H9 (cell line): ENCODE measurements at regions not wholly inside any gene's neighbourhood (a gene's known extent, or its start where the extent isn't known, plus 50 kb on each side); places are given as distances from the start of the nearest gene placed in this dataset.

Source experiments
- DNase-seq: peaks from one replicate; pipeline ENCODE4 v3.0.0-alpha.2; 2017
- H2AFZ ChIP-seq: one replicate; pipeline ENCODE4 v1.6.1; 2013; ENCODE audit warnings: mild to moderate bottlenecking, low read length, control low read depth, moderate library complexity
- H2AK5ac ChIP-seq: 2 replicates; pipeline ENCODE4 v1.6.1; 2013; ENCODE audit warnings: low read length, control low read depth, mixed read lengths; ENCODE audit not compliant: insufficient read length
- H2BK120ac ChIP-seq: one replicate; pipeline ENCODE4 v1.6.1; 2013; ENCODE audit warnings: low read depth, mild to moderate bottlenecking, low read length, control low read depth, inconsistent platforms; ENCODE audit not compliant: poor library complexity, severe bottlenecking
- H2BK12ac ChIP-seq: 2 replicates; pipeline ENCODE4 v1.6.1; 2013; ENCODE audit warnings: low read length, control low read depth, mixed read lengths, low read depth; ENCODE audit not compliant: insufficient read length
- H2BK15ac ChIP-seq: 2 replicates; pipeline ENCODE4 v1.6.1; 2013; ENCODE audit warnings: low read depth, low read length, control low read depth
- H2BK20ac ChIP-seq: one replicate; pipeline ENCODE4 v1.6.1; 2013; ENCODE audit warnings: low read depth, mild to moderate bottlenecking, low read length, control low read depth, inconsistent platforms; ENCODE audit not compliant: poor library complexity, severe bottlenecking
- H2BK5ac ChIP-seq: 2 replicates; pipeline ENCODE4 v1.6.1; 2013; ENCODE audit warnings: low read length, control low read depth, mixed read lengths; ENCODE audit not compliant: insufficient read length
- H3K14ac ChIP-seq: 2 replicates; pipeline ENCODE4 v1.6.1; 2013; ENCODE audit warnings: low read length, control low read depth; ENCODE audit not compliant: insufficient read depth
- H3K18ac ChIP-seq: 2 replicates; pipeline ENCODE4 v1.6.1; 2013; ENCODE audit warnings: low read depth, mild to moderate bottlenecking, mixed read lengths, low read length, control low read depth; ENCODE audit not compliant: insufficient read length
- H3K23ac ChIP-seq: 2 replicates; pipeline ENCODE4 v1.6.1; 2013; ENCODE audit warnings: low read length, control low read depth, mixed read lengths, low read depth; ENCODE audit not compliant: insufficient read length
- H3K23me2 ChIP-seq: 2 replicates; pipeline ENCODE4 v1.6.1; 2013; ENCODE audit warnings: low read depth, mild to moderate bottlenecking, mixed read lengths, low read length, control low read depth; ENCODE audit not compliant: insufficient read length, poor library complexity, severe bottlenecking
- H3K27ac ChIP-seq: 2 replicates; pipeline ENCODE4 v1.5.1; 2013; ENCODE audit warnings: low read length, control low read depth, mixed read lengths, low read depth; ENCODE audit not compliant: insufficient read length
- H3K27me3 ChIP-seq: 2 replicates; pipeline ENCODE4 v1.6.1; 2013; ENCODE audit warnings: low read length, control low read depth, inconsistent platforms; ENCODE audit not compliant: insufficient read depth
- H3K4ac ChIP-seq: 2 replicates; pipeline ENCODE4 v1.6.1; 2013; ENCODE audit warnings: low read depth, mild to moderate bottlenecking, control low read depth, inconsistent platforms, low read length, moderate library complexity
- H3K4me1 ChIP-seq: 2 replicates; pipeline ENCODE4 v1.6.1; 2013; ENCODE audit warnings: low read length, control low read depth, inconsistent platforms; ENCODE audit not compliant: insufficient read depth
- H3K4me2 ChIP-seq: 2 replicates; pipeline ENCODE4 v1.6.1; 2013; ENCODE audit warnings: low read length, control low read depth, mixed read lengths; ENCODE audit not compliant: insufficient read length, insufficient read depth
- H3K56ac ChIP-seq: 2 replicates; pipeline ENCODE4 v1.6.1; 2013; ENCODE audit warnings: low read depth, mild to moderate bottlenecking, mixed read lengths, low read length, control low read depth; ENCODE audit not compliant: insufficient read length
- H3K79me1 ChIP-seq: 2 replicates; pipeline ENCODE4 v1.6.1; 2013; ENCODE audit warnings: low read depth, mild to moderate bottlenecking, moderate library complexity, low read length, control low read depth, inconsistent platforms; ENCODE audit not compliant: insufficient read depth, poor library complexity, severe bottlenecking
- H3K79me2 ChIP-seq: 2 replicates; pipeline ENCODE4 v1.6.1; 2013; ENCODE audit warnings: low read length, control low read depth, inconsistent platforms; ENCODE audit not compliant: insufficient read depth
- H3K9ac ChIP-seq: 2 replicates; pipeline ENCODE4 v1.6.1; 2013; ENCODE audit warnings: low read length, control low read depth, mixed read lengths; ENCODE audit not compliant: insufficient read length; ENCODE audit errors: extremely low read depth
- H3K9me3 ChIP-seq: one replicate; pipeline ENCODE4 v1.6.1; 2013; ENCODE audit warnings: low read depth, low read length, inconsistent platforms; ENCODE audit not compliant: control insufficient read depth
- H3T11ph ChIP-seq: one replicate; pipeline ENCODE4 v1.6.1; 2013; ENCODE audit warnings: mild to moderate bottlenecking, low read length, control low read depth, inconsistent platforms
- H4K20me1 ChIP-seq: one replicate; pipeline ENCODE4 v1.6.1; 2013; ENCODE audit not compliant: control insufficient read depth, insufficient read length, insufficient read depth
- H4K5ac ChIP-seq: 2 replicates; pipeline ENCODE4 v1.6.1; 2013; ENCODE audit warnings: low read depth, mild to moderate bottlenecking, mixed read lengths, low read length, control low read depth; ENCODE audit not compliant: insufficient read length
- H4K8ac ChIP-seq: replicated peaks from 2 replicates; pipeline ENCODE4 v1.6.1; 2013; ENCODE audit warnings: low read length, control low read depth, mixed read lengths, low read depth; ENCODE audit not compliant: insufficient read length
- H4K91ac ChIP-seq: 2 replicates; pipeline ENCODE4 v1.6.1; 2013; ENCODE audit warnings: low read depth, mild to moderate bottlenecking, moderate library complexity, mixed read lengths, low read length, control low read depth; ENCODE audit not compliant: insufficient read length
- H3K27ac Mint-ChIP-seq, 3 experiments: 2 replicates in 2 of 3; 3 replicates in 1 of 3; pipeline ENCODE4 v1.8.0; 2020 to 2021; ENCODE audit warnings: mixed read lengths in 3 of 3, mild to moderate bottlenecking in 1 of 3, moderate library complexity in 1 of 3
- H3K27me3 Mint-ChIP-seq: 2 replicates; pipeline ENCODE4 v1.8.0; 2021; ENCODE audit warnings: low read depth, mild to moderate bottlenecking, moderate library complexity, mixed read lengths
- H3K36me3 Mint-ChIP-seq, 3 experiments: 2 replicates in 2 of 3; 3 replicates in 1 of 3; pipeline ENCODE4 v1.8.0; 2020 to 2021; ENCODE audit warnings: low read depth in 3 of 3, mixed read lengths in 3 of 3; ENCODE audit not compliant: insufficient read depth in 1 of 3
- H3K4me1 Mint-ChIP-seq, 2 experiments: 2 replicates each; pipeline ENCODE4 v1.8.0; 2020; ENCODE audit warnings: mixed read lengths in 2 of 2
- H3K4me3 Mint-ChIP-seq, 2 experiments: 2 replicates in 1 of 2; 3 replicates in 1 of 2; pipeline ENCODE4 v1.8.0; 2020 to 2021; ENCODE audit warnings: mild to moderate bottlenecking in 2 of 2, mixed read lengths in 2 of 2, moderate library complexity in 1 of 2
- H3K9me3 Mint-ChIP-seq, 2 experiments: 2 replicates in 1 of 2; 3 replicates in 1 of 2; pipeline ENCODE4 v1.8.0; 2020; ENCODE audit warnings: mild to moderate bottlenecking in 2 of 2, mixed read lengths in 2 of 2, moderate library complexity in 1 of 2
- WGBS: extraction: QIAGEN DNeasy Blood & Tissue Kit; methylation state at CpG from one replicate; pipeline ENCODE4 v1.1.7; 2013; ENCODE audit warnings: missing lambda C conversion rate, low lambda C conversion rate, mixed read lengths; ENCODE audit not compliant: insufficient read length; ENCODE audit errors: extremely low coverage; 5-methylcytosine and 5-hydroxymethylcytosine counted together
- TF ChIP-seq, protein P1 (sequence below): fragments of 200-600 bp; sonication (generic); conservative IDR thresholded peaks from 3 replicates; pipeline ENCODE4 v1.8.0; 2021; ENCODE audit warnings: antibody characterized with exemption, mild to moderate bottlenecking

DNA sequence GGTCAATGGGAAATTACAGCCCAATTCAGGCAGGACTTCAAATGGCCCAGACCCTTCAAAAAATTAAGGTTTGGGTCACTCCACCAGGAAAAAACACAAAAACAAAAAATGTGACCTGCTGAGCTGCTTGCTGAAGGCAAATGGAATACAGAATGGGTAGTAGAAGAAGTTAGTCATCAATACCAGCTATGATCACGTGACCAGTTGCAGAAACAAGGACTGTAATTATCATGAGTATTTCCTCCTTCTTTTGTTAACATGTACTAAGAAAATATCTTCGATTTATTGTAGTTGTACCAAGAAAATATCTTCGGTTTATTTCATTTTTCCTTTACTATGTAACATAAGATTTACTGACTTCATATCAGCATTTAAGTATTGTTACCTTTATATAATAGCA lies 1183.6 kb downstream of the CDH8 start:
- Histone ChIP-seq H2BK120ac (no peak overlapping the region), H3K4me2 (no peak overlapping the region), H4K8ac (no peak overlapping the region), H3K4me1 (no peaks in the 10 kb centered on the region), H3K4ac (no peak overlapping the region), H4K91ac (no peak overlapping the region), H3K9ac (no peak overlapping the region), H3K18ac (no peak overlapping the region), H4K20me1 (no peaks in the 10 kb centered on the region), H4K5ac (no peak overlapping the region), H3T11ph (no peak overlapping the region), H3K9me3 (no peaks in the 10 kb centered on the region), H3K27ac (no peak overlapping the region), H3K23ac (no peak overlapping the region), H3K79me1 (no peaks in the 10 kb centered on the region), H2BK12ac (no peak overlapping the region), H3K27me3 (no peaks in the 10 kb centered on the region), H3K56ac (no peak overlapping the region), H2BK20ac (no peak overlapping the region), H3K14ac (no peak overlapping the region), H2BK5ac (no peak overlapping the region), H2AK5ac (no peak overlapping the region), H2BK15ac (no peak overlapping the region), H3K23me2 (no peaks in the 10 kb centered on the region), H3K79me2 (no peaks in the 10 kb centered on the region), H2AFZ (no peak overlapping the region)
- no peak overlapping the region for H3K27ac Mint-ChIP-seq
- H3K4me1 Mint-ChIP-seq: no peaks in the 10 kb centered on the region
- peaks cover 0 to 6% of the 10 kb centered on the region in 2 experiments; a peak in 2 of 5 replicates for H3K9me3 Mint-ChIP-seq
- no CpG with 5 or more reads among the region's 3 CpGs for WGBS
- no peak overlapping the region for H3K4me3 Mint-ChIP-seq
- no peaks in the 10 kb centered on the region for H3K36me3 Mint-ChIP-seq
- no peak for DNase-seq
- TF ChIP-seq, protein P1, sequence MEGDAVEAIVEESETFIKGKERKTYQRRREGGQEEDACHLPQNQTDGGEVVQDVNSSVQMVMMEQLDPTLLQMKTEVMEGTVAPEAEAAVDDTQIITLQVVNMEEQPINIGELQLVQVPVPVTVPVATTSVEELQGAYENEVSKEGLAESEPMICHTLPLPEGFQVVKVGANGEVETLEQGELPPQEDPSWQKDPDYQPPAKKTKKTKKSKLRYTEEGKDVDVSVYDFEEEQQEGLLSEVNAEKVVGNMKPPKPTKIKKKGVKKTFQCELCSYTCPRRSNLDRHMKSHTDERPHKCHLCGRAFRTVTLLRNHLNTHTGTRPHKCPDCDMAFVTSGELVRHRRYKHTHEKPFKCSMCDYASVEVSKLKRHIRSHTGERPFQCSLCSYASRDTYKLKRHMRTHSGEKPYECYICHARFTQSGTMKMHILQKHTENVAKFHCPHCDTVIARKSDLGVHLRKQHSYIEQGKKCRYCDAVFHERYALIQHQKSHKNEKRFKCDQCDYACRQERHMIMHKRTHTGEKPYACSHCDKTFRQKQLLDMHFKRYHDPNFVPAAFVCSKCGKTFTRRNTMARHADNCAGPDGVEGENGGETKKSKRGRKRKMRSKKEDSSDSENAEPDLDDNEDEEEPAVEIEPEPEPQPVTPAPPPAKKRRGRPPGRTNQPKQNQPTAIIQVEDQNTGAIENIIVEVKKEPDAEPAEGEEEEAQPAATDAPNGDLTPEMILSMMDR: no peak
- H3K27me3 Mint-ChIP-seq: no peaks in the 10 kb centered on the region
